K562 (cell line): ENCODE measurements at regions not wholly inside any gene's neighbourhood (a gene's known extent, or its start where the extent isn't known, plus 50 kb on each side); places are given as distances from the start of the nearest gene placed in this dataset.

ENCODE experiments used
- ATAC-seq: fragments of 200-7000 bp; cut with Tn5 transposase; 3 replicates; pipeline ENCODE4 v1.9.1; 2020; ENCODE audit warnings: moderate library complexity
- BruUV-seq: library from RNA; stranded (reverse); fragments of 400-500 nt; replicated peaks from 2 replicates; lab custom pipeline; 2021; lab: Mats Ljungman, UMichigan
- CTCF ChIA-PET: fragments of 300-600 bp; formaldehyde crosslinking; extraction: SDS; loops from one replicate; lab custom pipeline; 2021; ENCODE audit warnings: low intra/inter-chr PET ratio; lab: Yijun Ruan, JAX
- POLR2A ChIA-PET: fragments of 300-600, 350-650 bp; sonication (Branson Sonifier 250); formaldehyde crosslinking; extraction: SDS; loops from one replicate; lab custom pipeline; 2021; ENCODE audit warnings: antibody characterized with exemption, inconsistent platforms; lab: Yijun Ruan, JAX
- DNase-seq, 4 experiments: peaks; one replicate each; pipeline versions ENCODE4 v3.0.0 to v3.0.0-alpha.2; 2011 to 2018; ENCODE audit warnings: low spot score in 3 of 4, mixed read lengths in 3 of 4; ENCODE audit errors: extremely low read depth in 1 of 4
- FAIRE-seq: peaks from 2 replicates; lab custom pipeline; 2011; peaks lifted over from hg19 to GRCh38; lab: Jason Lieb, UNC
- H2AFZ ChIP-seq: 2 replicates; pipeline ENCODE4 v1.6.0; 2011; ENCODE audit warnings: low read depth, low read length, control low read depth, inconsistent platforms
- H3K27ac ChIP-seq: fragments of 200-600 bp; 3 replicates; pipeline ENCODE4 v1.8.0; 2011; ENCODE audit warnings: low read depth, mild to moderate bottlenecking, control low read depth, inconsistent platforms, low read length, moderate library complexity, mixed read lengths; ENCODE audit errors: extremely low read depth
- H3K27me3 ChIP-seq, 2 experiments: fragments of 300-600 bp in 1 of 2; 2 replicates in 1 of 2; 3 replicates in 1 of 2; pipeline versions ENCODE4 v1.6.0 to v1.8.0; 2011; ENCODE audit warnings: inconsistent platforms in 2 of 2, low read length in 2 of 2, mild to moderate bottlenecking in 1 of 2, mixed read lengths in 1 of 2, moderate library complexity in 1 of 2; ENCODE audit not compliant: control insufficient read depth in 2 of 2, insufficient read depth in 2 of 2
- H3K36me3 ChIP-seq: fragments of 300-600 bp; 3 replicates; pipeline ENCODE4 v1.8.0; 2011; ENCODE audit warnings: mild to moderate bottlenecking, low read length, inconsistent platforms; ENCODE audit not compliant: control insufficient read depth, insufficient read depth
- H3K4me1 ChIP-seq, 2 experiments: fragments of 200-600 bp in 1 of 2; replicated peaks in 1 of 2; 2 replicates in 1 of 2; 3 replicates in 1 of 2; pipeline versions ENCODE4 v1.5.1 to v1.8.0; 2011; ENCODE audit warnings: inconsistent platforms in 2 of 2, low read length in 2 of 2, mild to moderate bottlenecking in 1 of 2, mixed read lengths in 1 of 2, moderate library complexity in 1 of 2; ENCODE audit not compliant: control insufficient read depth in 2 of 2, insufficient read depth in 2 of 2
- H3K4me2 ChIP-seq: 2 replicates; pipeline ENCODE4 v1.6.1; 2011; ENCODE audit warnings: low read length, control low read depth, inconsistent platforms, mixed read lengths; ENCODE audit not compliant: insufficient read depth
- H3K4me3 ChIP-seq: fragments of 200-600 bp; sonication (generic), shearing (Covaris generic); 2 replicates; pipeline ENCODE4 v1.5.1; 2016; ENCODE audit warnings: control low read depth, inconsistent platforms
- H3K79me2 ChIP-seq: fragments of 200-600 bp; 3 replicates; pipeline ENCODE4 v1.8.0; 2011; ENCODE audit warnings: low read length, inconsistent platforms; ENCODE audit not compliant: control insufficient read depth, insufficient read depth
- H3K9ac ChIP-seq, 2 experiments: 2 replicates each; pipeline versions ENCODE4 v1.6.0 to v1.6.1; 2011; ENCODE audit warnings: low read depth in 2 of 2, low read length in 2 of 2, control low read depth in 1 of 2, inconsistent platforms in 1 of 2, mild to moderate bottlenecking in 1 of 2, mixed read lengths in 1 of 2; ENCODE audit not compliant: insufficient read depth in 1 of 2
- H3K9me1 ChIP-seq: one replicate; pipeline ENCODE4 v1.6.0; 2011; ENCODE audit warnings: inconsistent platforms, mild to moderate bottlenecking, low read length, moderate library complexity; ENCODE audit not compliant: control insufficient read depth, insufficient read depth
- H3K9me3 ChIP-seq: replicated peaks from 2 replicates; pipeline ENCODE4 v1.5.1; 2011; ENCODE audit warnings: low read depth, low read length, inconsistent platforms; ENCODE audit not compliant: control insufficient read depth, insufficient read depth
- H4K20me1 ChIP-seq: replicated peaks from 2 replicates; pipeline ENCODE4 v1.6.1; 2011; ENCODE audit warnings: low read length, inconsistent platforms, mixed read lengths; ENCODE audit not compliant: control insufficient read depth, insufficient read depth
- CEBPG ChIP-seq, 3 experiments: fragments of 200-800 bp in 1 of 3; sonication (Bioruptor generic) in 1 of 3; sonication (generic) in 1 of 3; formaldehyde crosslinking in 1 of 3; IDR thresholded peaks in 2 of 3; conservative IDR thresholded peaks in 1 of 3; 2 replicates each; pipeline versions ENCODE4 v1.6.1 to v1.8.0; 2016 to 2022; ENCODE audit warnings: missing compliant biosample characterization in 2 of 3, missing genetic modification characterization in 2 of 3, mild to moderate bottlenecking in 1 of 3, missing genetic modification reagents in 1 of 3
- ESRRB ChIP-seq: fragments of 250-450 bp; sonication (Bioruptor Pico); IDR thresholded peaks from 2 replicates; pipeline ENCODE4 v1.5.0; 2020; ENCODE audit warnings: mild to moderate bottlenecking, moderate library complexity, borderline replicate concordance
- NCOA2 ChIP-seq, 2 experiments: fragments of 450-650 bp; IDR thresholded peaks; 2 replicates each; pipeline ENCODE4 v1.6.1; 2018; ENCODE audit warnings: mild to moderate bottlenecking in 2 of 2, moderate library complexity in 1 of 2; ENCODE audit not compliant: partially characterized antibody in 2 of 2
- NR3C1 ChIP-seq: sonication (generic); formaldehyde crosslinking; IDR thresholded peaks from 2 replicates; pipeline ENCODE4 v1.8.1; 2022; ENCODE audit warnings: missing genetic modification reagents
- PHF20 ChIP-seq: fragments of 450-650 bp; IDR thresholded peaks from 2 replicates; pipeline ENCODE4 v1.6.1; 2018; ENCODE audit not compliant: partially characterized antibody
- SMC3 ChIP-seq: conservative IDR thresholded peaks from 2 replicates; pipeline ENCODE4 v1.6.1; 2011; ENCODE audit warnings: low read depth, low read length, improper control_type of control experiment; ENCODE audit not compliant: insufficient read depth
- SRSF7 ChIP-seq: fragments of 200-400 bp; formaldehyde crosslinking; optimal IDR thresholded peaks from 2 replicates; pipeline ENCODE3; 2017; ENCODE audit warnings: mild to moderate bottlenecking, low read depth, low read length
- ZBTB1 ChIP-seq: sonication (generic); formaldehyde crosslinking; IDR thresholded peaks from 2 replicates; pipeline ENCODE4 v1.8.1; 2023; ENCODE audit warnings: missing genetic modification reagents, low read depth, mild to moderate bottlenecking, borderline replicate concordance
- ZNF324 ChIP-seq: fragments of 250-450 bp; sonication (Bioruptor Pico); IDR thresholded peaks from 2 replicates; pipeline ENCODE4 v1.4.0; 2020; ENCODE audit warnings: mild to moderate bottlenecking
- ZNF507 ChIP-seq: conservative IDR thresholded peaks from 2 replicates; pipeline ENCODE4 v1.6.1; 2017; ENCODE audit warnings: missing genetic modification characterization, missing compliant biosample characterization
- ZNF511 ChIP-seq: sonication (generic); formaldehyde crosslinking; IDR thresholded peaks from 2 replicates; pipeline ENCODE4 v1.8.0; 2022; ENCODE audit warnings: mild to moderate bottlenecking, missing genetic modification reagents
- WGBS: fragments of 100-300 bp; shearing (Covaris generic); methylation state at CpG from one replicate; pipeline ENCODE4 v1.1.6; 2016; ENCODE audit warnings: low coverage, mixed read lengths; ENCODE audit not compliant: insufficient coverage; ENCODE audit errors: missing lambda C conversion rate; 5-methylcytosine and 5-hydroxymethylcytosine counted together
- in situ Hi-C: fragments of 300-500 bp; cut with MboI; formaldehyde crosslinking; loops from 4 replicates; pipeline ENCODE4 v1.15.0; 2018; ENCODE audit warnings: inconsistent platforms, mixed read lengths
- intact Hi-C: fragments of 100-400 bp; cut with micrococcal nuclease; formaldehyde crosslinking; loops from 2 replicates; pipeline ENCODE4 v1.14.2; 2022
- TF ChIP-seq, protein P1 (sequence below): fragments of 450-650 bp; IDR thresholded peaks from 2 replicates; pipeline ENCODE4 v1.6.1; 2016; ENCODE audit warnings: antibody characterized with exemption

DNA sequence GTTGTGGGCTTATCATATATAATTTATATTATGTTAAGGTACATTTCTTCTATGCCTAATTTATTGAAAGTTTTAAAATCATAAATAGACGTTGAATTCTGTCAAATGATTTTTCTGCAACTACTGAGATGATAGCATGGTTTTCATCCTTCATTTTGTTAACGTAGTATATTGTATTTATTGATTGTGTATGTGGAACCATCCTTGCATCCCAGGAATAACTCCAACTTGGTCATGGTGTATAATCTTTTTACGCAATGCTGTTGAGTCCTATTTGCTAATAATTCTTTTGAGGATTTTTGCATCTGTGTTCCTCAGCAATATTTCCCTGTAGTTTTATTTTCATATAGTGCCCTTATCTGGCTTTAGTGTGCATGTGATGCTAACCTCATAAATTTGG is 152.7 kb downstream of the ADCYAP1 start:
- WGBS, result 50% methylated on average over 3 of the region's 3 CpGs
- Histone ChIP-seq H3K9me1 (no peaks in the 10 kb centered on the region), H3K27ac (no peak overlapping the region), H4K20me1 (no peaks in the 10 kb centered on the region), H3K79me2 (no peaks in the 10 kb centered on the region), H3K9ac (no peak overlapping the region), H3K4me1 (peaks cover 0 to 7% of the 10 kb centered on the region in 2 experiments; a peak in 3 of 5 replicates), H3K27me3 (no peaks in the 10 kb centered on the region), H3K4me3 (no peak overlapping the region), H3K36me3 (no peaks in the 10 kb centered on the region), H3K4me2 (no peak overlapping the region), H2AFZ (no peak overlapping the region), H3K9me3 (0 out of 2 replicates have a peak, but pooled peaks cover 4% of the 10 kb centered on the region)
- DNase-seq (no peak), ATAC-seq (no peak), FAIRE-seq (no peak)
- no TSS peak for BruUV-seq
- CTCF ChIA-PET, result no interaction called here
- intact Hi-C loops (no loop called here), in situ Hi-C loops (no loop called here)
- TF ChIP-seq ZNF324 (CRISPR knock-in tag) (peak; percentile 97), ESRRB (CRISPR knock-in tag) (no peak), NR3C1 (CRISPR knock-in tag) (no peak)
- POLR2A ChIA-PET, result interaction anchor here (0.6 kb wide), 1 partner anchor 100 kb away, joined by 3 read pairs; no protein-coding TSS in a partner anchor

GRCh38 chr18:1062588-1062987 is 157.9 kb downstream of the ADCYAP1 start:
- intact Hi-C loops (loop anchor here (1.0 to 2.0 kb wide), 3 partner anchors 56 to 198 kb away; no protein-coding TSS in a partner anchor), in situ Hi-C loops (loop anchor here (10.0 kb wide), 1 partner anchor 198 kb away; no protein-coding TSS in a partner anchor)
- peak; percentile 88 for ATAC-seq
- no peaks in the 10 kb centered on the region for H3K4me1 ChIP-seq
- peaks cover 0 to 6% of the 10 kb centered on the region in 2 experiments; a peak in 1 of 5 replicates for H3K27me3 ChIP-seq
- H3K4me2 ChIP-seq, result no peak overlapping the region
- no peaks in the 10 kb centered on the region for H3K79me2 ChIP-seq
- ChIA-PET CTCF (interaction anchor here (0.8 to 2.2 kb wide), 3 partner anchors 160 to 198 kb away, joined by 3 to 7 read pairs (median 4); no protein-coding TSS in a partner anchor), POLR2A (interaction anchor here (0.6 kb wide), 2 partner anchors 33 to 378 kb away, joined by 3 read pairs; no protein-coding TSS in a partner anchor)
- H3K36me3 ChIP-seq, result no peaks in the 10 kb centered on the region
- H2AFZ ChIP-seq, result no peak overlapping the region
- H3K9me1 ChIP-seq, result no peaks in the 10 kb centered on the region
- no peaks in the 10 kb centered on the region for H4K20me1 ChIP-seq
- no peak overlapping the region for H3K9ac ChIP-seq
- no TSS peak for BruUV-seq
- 5% methylated on average over 2 of the region's 2 CpGs for WGBS
- FAIRE-seq, result no peak
- DNase-seq, result peak in 2 of 4 experiments; percentile 37 to 52
- no peaks in the 10 kb centered on the region for H3K9me3 ChIP-seq
- no peak overlapping the region for H3K4me3 ChIP-seq
- H3K27ac ChIP-seq, result no peak overlapping the region
- TF ChIP-seq, protein P1, sequence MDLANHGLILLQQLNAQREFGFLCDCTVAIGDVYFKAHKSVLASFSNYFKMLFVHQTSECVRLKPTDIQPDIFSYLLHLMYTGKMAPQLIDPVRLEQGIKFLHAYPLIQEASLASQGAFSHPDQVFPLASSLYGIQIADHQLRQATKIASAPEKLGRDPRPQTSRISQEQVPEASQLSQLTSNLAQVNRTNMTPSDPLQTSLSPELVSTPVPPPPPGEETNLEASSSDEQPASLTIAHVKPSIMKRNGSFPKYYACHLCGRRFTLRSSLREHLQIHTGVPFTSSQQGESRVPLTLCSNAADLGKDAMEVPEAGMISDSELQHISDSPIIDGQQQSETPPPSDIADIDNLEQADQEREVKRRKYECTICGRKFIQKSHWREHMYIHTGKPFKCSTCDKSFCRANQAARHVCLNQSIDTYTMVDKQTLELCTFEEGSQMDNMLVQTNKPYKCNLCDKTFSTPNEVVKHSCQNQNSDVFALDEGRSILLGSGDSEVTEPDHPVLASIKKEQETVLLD, result no peak
- peak; percentile 82 for TF ChIP-seq SMC3
- TF ChIP-seq ZBTB1 (CRISPR knock-in tag), result no peak
- TF ChIP-seq SRSF7, result no peak
- TF ChIP-seq ZNF507, result no peak
- no peak for TF ChIP-seq ZNF511 (CRISPR knock-in tag)
- TF ChIP-seq PHF20, result no peak
- no peak for TF ChIP-seq CEBPG (CRISPR knock-in tag; IDR thresholded peaks at IDR 0.05)
- no peak for TF ChIP-seq CEBPG (tag; conservative IDR thresholded peaks at IDR 0.05 in 1 of 2, IDR thresholded peaks at IDR 0.05 in 1 of 2)
- TF ChIP-seq NCOA2 (IDR thresholded peaks at IDR 0.05; ENCODE audit: partially characterized antibody in 2 of 2), result no peak
